HFF-Myc (cell line): ENCODE measurements at regions not wholly inside any gene's neighbourhood (a gene's known extent, or its start where the extent isn't known, plus 50 kb on each side); places are given as distances from the start of the nearest gene placed in this dataset.

Experiments
- DNase-seq: peaks from one replicate; pipeline ENCODE4 v3.0.0-alpha.2; 2011; ENCODE audit warnings: low read depth; ENCODE audit errors: extremely low read depth
- H3K4me3 ChIP-seq: replicated peaks from 2 replicates; pipeline ENCODE4 v1.5.1; 2011; ENCODE audit warnings: low read depth, mild to moderate bottlenecking, control low read depth, low read length
- CTCF ChIP-seq: IDR thresholded peaks from 2 replicates; pipeline ENCODE4 v1.5.1; 2012; ENCODE audit warnings: mild to moderate bottlenecking, low read depth, low read length, control low read depth; ENCODE audit errors: missing control alignments

DNA sequence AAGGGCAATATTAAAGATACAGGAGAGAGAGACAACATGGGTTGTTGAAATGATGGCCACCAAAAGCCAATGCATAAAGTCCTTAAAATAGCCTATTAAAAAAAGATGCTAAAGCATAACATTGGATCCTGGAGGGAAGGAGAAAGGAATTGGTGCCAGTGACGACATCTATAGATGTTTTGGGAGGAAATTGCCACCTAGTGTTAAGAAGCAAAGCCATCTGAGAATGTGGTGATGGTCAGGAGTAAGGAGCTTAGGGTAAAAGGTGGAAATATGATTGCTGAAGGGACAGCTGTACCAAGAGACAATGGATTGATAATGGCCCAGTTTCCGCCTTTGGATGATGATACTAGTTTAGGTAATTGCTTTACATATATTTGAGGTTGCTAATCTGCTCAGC lies 85.1 kb downstream of the TMEM30B start:
- no peak for TF ChIP-seq CTCF
- DNase-seq = no peak
- no peak overlapping the region for H3K4me3 ChIP-seq

DNA sequence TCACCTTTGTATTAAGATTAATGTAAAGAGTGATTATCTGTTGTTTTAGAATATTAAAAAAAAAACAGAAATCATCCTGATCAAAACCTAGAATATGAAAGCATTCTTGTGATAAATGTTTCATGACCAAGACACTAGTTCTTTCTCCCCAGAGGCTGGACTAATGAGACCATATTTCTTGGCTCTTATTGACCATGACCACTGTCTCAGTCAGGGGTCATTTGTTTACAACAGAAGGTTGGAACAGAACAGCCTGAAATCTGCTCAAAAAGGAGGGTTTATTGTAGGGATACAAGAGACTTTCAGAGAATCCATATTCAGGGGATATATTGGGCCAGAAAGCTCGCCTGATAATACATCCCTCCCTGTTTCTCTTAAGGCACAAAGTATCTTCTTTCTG lies 87.7 kb downstream of the TMEM30B start:
- TF ChIP-seq CTCF = no peak
- no peak for DNase-seq
- no peak overlapping the region for H3K4me3 ChIP-seq

DNA sequence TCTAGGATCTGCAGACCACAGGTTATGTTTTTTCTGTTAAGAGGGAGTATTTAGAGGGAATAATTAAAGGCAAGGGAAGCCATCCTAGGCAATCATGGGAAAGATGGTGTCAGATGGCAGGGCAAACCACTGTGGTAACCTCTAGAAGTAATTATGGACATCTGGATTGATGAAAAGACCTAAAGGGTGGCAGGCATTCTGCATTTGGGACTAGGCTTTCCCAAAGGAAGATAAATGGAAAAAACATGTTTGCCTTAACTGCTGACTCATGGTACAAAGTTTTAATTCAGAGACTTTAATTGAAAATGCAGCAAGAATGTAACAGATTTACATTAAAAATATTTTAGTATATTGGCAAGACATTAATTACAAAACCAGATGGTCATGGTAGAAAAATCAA lies 88.1 kb downstream of the TMEM30B start:
- peak; percentile 72 for DNase-seq
- H3K4me3 ChIP-seq = no peak overlapping the region
- TF ChIP-seq CTCF = no peak

GRCh38 chr14:61191733-61192132 lies 89.4 kb downstream of the TMEM30B start:
- no peak for DNase-seq
- no peak for TF ChIP-seq CTCF
- no peak overlapping the region for H3K4me3 ChIP-seq

DNA sequence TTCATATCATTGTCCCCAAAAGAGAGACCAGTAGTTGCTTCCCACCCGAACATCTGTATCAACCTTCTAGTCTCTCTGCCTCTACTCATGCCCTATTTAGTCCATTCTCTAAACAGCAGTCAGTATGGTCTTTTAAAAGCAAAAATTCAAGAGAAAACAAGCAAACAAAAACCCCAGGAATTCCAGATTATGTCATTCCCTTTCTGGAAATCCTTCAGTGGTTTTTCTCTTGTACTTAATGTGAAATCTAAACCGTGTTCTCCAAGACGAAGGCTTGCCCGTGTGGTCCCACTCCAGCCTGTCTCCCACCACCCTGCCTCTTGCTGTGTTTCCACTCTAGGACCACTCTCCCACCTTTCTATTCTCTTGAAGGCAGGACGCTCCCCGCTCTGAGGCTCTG lies 90.8 kb downstream of the TMEM30B start:
- H3K4me3 ChIP-seq = no peak overlapping the region

GRCh38 chr14:61188978-61189808 lies 91.9 kb downstream of the TMEM30B start:
- DNase-seq = no peak

More for the DNA sequence above, 90.8 kb downstream of the TMEM30B start:
- TF ChIP-seq CTCF = no peak
- DNase-seq = no peak

More at GRCh38 chr14:61188978-61189808, 91.9 kb downstream of the TMEM30B start:
- TF ChIP-seq CTCF = peak; percentile 22
- no peak overlapping the region for H3K4me3 ChIP-seq
